Upper lobe of left lung (tissue), 6 donors: ENCODE measurements at regions not wholly inside any gene's neighbourhood (a gene's known extent, or its start where the extent isn't known, plus 50 kb on each side); places are given as distances from the start of the nearest gene placed in this dataset.

Source experiments
- ATAC-seq, 2 donors: fragments of 200-7000 bp; cut with Tn5 transposase; one replicate each; pipeline ENCODE4 v1.9.1; 2022; ENCODE audit warnings: mild to moderate bottlenecking in 2 of 2, moderate library complexity in 2 of 2; ENCODE audit not compliant: low FRiP score in 2 of 2
- DNase-seq, 2 donors: peaks; one replicate each; pipeline ENCODE4 v3.0.0-alpha.2; 2019 to 2020
- H3K27ac ChIP-seq, 4 donors: fragments of 200-600 bp; sonication (generic); one replicate each; pipeline ENCODE4 v1.5.1; 2016 to 2019
- H3K27me3 ChIP-seq, 4 donors: fragments of 200-600 bp; sonication (generic); one replicate each; pipeline ENCODE4 v1.5.1; 2017 to 2019
- H3K36me3 ChIP-seq, 4 donors: fragments of 200-600 bp; sonication (generic); one replicate each; pipeline ENCODE4 v1.5.1; 2016 to 2019
- H3K4me1 ChIP-seq, 4 donors: fragments of 200-600 bp; sonication (generic); one replicate each; pipeline ENCODE4 v1.5.1; 2018 to 2019
- H3K4me3 ChIP-seq, 4 donors: fragments of 200-600 bp; sonication (generic); one replicate each; pipeline ENCODE4 v1.5.1; 2017 to 2019; ENCODE audit warnings: mild to moderate bottlenecking in 2 of 4, moderate library complexity in 1 of 4
- H3K9me3 ChIP-seq, 4 donors: fragments of 200-600 bp; sonication (generic); one replicate each; pipeline ENCODE4 v1.5.1; 2018 to 2019
- CTCF ChIP-seq, 6 experiments: fragments of 450-650 bp in 4 of 6; fragments of 200-600 bp in 2 of 6; sonication (generic) in 2 of 6; IDR thresholded peaks; one replicate each; pipeline ENCODE4 v1.5.1; 2016 to 2019; ENCODE audit warnings: antibody characterized with exemption in 6 of 6
- EP300 ChIP-seq, 4 donors: sonication (generic); formaldehyde crosslinking; IDR thresholded peaks; one replicate each; pipeline ENCODE4 v1.5.1; 2017; ENCODE audit warnings: antibody characterized with exemption in 4 of 4, control low read depth in 2 of 4
- POLR2A ChIP-seq, 4 donors: fragments of 450-650 bp; IDR thresholded peaks; one replicate each; pipeline ENCODE4 v1.5.1; 2016 to 2017; ENCODE audit warnings: antibody characterized with exemption in 4 of 4, mild to moderate bottlenecking in 2 of 4
- POLR2AphosphoS5 ChIP-seq, 2 donors: sonication (generic); formaldehyde crosslinking; IDR thresholded peaks; one replicate each; pipeline ENCODE4 v1.5.1; 2017; ENCODE audit warnings: antibody characterized with exemption in 2 of 2
- WGBS, 2 donors: methylation state at CpG; one replicate each; pipeline ENCODE4 v1.1.5; 2017 to 2018; 5-methylcytosine and 5-hydroxymethylcytosine counted together
- donor health status: DM: no; HTN: no; CAD: no; lungs with moderate emphysema.
- donor health status: DM: no; HTN: yes; CAD: no; lungs with severe emphysema.

GRCh38 chr14:104294983-104295680 lies 156.7 kb downstream of the KIF26A start:
- H3K9me3 ChIP-seq: no peaks in the 10 kb centered on the region
- no peak overlapping the region for H3K27ac ChIP-seq
- 66 to 73% methylated on average over 16 to 25 of the region's 25 CpGs for WGBS, 2 donors
- TF ChIP-seq POLR2AphosphoS5 (IDR thresholded peaks at IDR 0.05): no peak
- TF ChIP-seq EP300 (IDR thresholded peaks at IDR 0.05): no peak
- TF ChIP-seq CTCF (IDR thresholded peaks at IDR 0.05): no peak
- no peak for TF ChIP-seq POLR2A (IDR thresholded peaks at IDR 0.05)
- ATAC-seq (no peak), DNase-seq (peak in 1 of 2 donors; percentile 65)
- H3K4me1 ChIP-seq: peaks cover 0 to 12% (median 6%) of the 10 kb centered on the region in 4 donors
- H3K36me3 ChIP-seq: no peaks in the 10 kb centered on the region
- H3K4me3 ChIP-seq: no peak overlapping the region
- no peaks in the 10 kb centered on the region for H3K27me3 ChIP-seq

GRCh38 chr14:104295681-104296387 lies 157.4 kb downstream of the KIF26A start:
- Histone ChIP-seq H3K4me1 (peaks cover 0 to 12% (median 6%) of the 10 kb centered on the region in 4 donors), H3K9me3 (no peaks in the 10 kb centered on the region), H3K27me3 (no peaks in the 10 kb centered on the region), H3K36me3 (no peaks in the 10 kb centered on the region), H3K27ac (no peak overlapping the region), H3K4me3 (no peak overlapping the region)
- TF ChIP-seq EP300 (IDR thresholded peaks at IDR 0.05) (no peak), CTCF (IDR thresholded peaks at IDR 0.05) (no peak), POLR2A (IDR thresholded peaks at IDR 0.05) (no peak), POLR2AphosphoS5 (IDR thresholded peaks at IDR 0.05) (no peak)
- DNase-seq: peak in 1 of 2 donors; percentile 49
- no peak for ATAC-seq
- WGBS, 2 donors: 83 to 88% methylated on average over 21 to 24 of the region's 24 CpGs

- H3K36me3 ChIP-seq: no peaks in the 10 kb centered on the region
- DNase-seq (peak in 1 of 2 donors; percentile 64), ATAC-seq (no peak)
- no peaks in the 10 kb centered on the region for H3K9me3 ChIP-seq
- peaks cover 0 to 12% (median 6%) of the 10 kb centered on the region in 4 donors for H3K4me1 ChIP-seq
- no peak for TF ChIP-seq EP300 (IDR thresholded peaks at IDR 0.05)
- no peak for TF ChIP-seq POLR2AphosphoS5 (IDR thresholded peaks at IDR 0.05)
- no peak for TF ChIP-seq CTCF (IDR thresholded peaks at IDR 0.05)
- TF ChIP-seq POLR2A (IDR thresholded peaks at IDR 0.05): no peak
- WGBS, 2 donors: 72 to 77% methylated on average over 15 to 25 of the region's 26 CpGs
- no peak overlapping the region for H3K27ac ChIP-seq
- no peak overlapping the region for H3K4me3 ChIP-seq
- no peaks in the 10 kb centered on the region for H3K27me3 ChIP-seq
Measured at GRCh38 chr14:104296388-104297312, 158.3 kb downstream of the KIF26A start.

- Histone ChIP-seq H3K4me3 (no peak overlapping the region), H3K36me3 (no peaks in the 10 kb centered on the region), H3K27me3 (no peaks in the 10 kb centered on the region), H3K4me1 (peaks cover 0 to 12% (median 6%) of the 10 kb centered on the region in 4 donors), H3K9me3 (no peaks in the 10 kb centered on the region), H3K27ac (no peak overlapping the region)
- no peak for ATAC-seq
- 83 to 89% methylated on average over 3 to 7 of the region's 7 CpGs for WGBS, 2 donors
- no peak for TF ChIP-seq POLR2AphosphoS5 (IDR thresholded peaks at IDR 0.05)
- TF ChIP-seq POLR2A (IDR thresholded peaks at IDR 0.05): no peak
- no peak for TF ChIP-seq CTCF (IDR thresholded peaks at IDR 0.05)
- no peak for TF ChIP-seq EP300 (IDR thresholded peaks at IDR 0.05)
- DNase-seq: no peak
Measured at GRCh38 chr14:104297313-104297704, 158.9 kb downstream of the KIF26A start.
